Mesenchymal stem cell (in vitro differentiated cells and primary cell): ENCODE measurements at regions not wholly inside any gene's neighbourhood (a gene's known extent, or its start where the extent isn't known, plus 50 kb on each side); places are given as distances from the start of the nearest gene placed in this dataset.

ENCODE experiments used
- DNase-seq: peaks from one replicate; pipeline ENCODE4 v3.0.0-alpha.2; 2013
- H2AFZ ChIP-seq: one replicate; pipeline ENCODE4 v1.6.1; 2013; ENCODE audit warnings: low read depth, mild to moderate bottlenecking, control low read depth, inconsistent platforms, low read length, moderate library complexity
- H2AK5ac ChIP-seq: 2 replicates; pipeline ENCODE4 v1.6.1; 2013; ENCODE audit warnings: low read length, moderate library complexity, mild to moderate bottlenecking, inconsistent platforms; ENCODE audit not compliant: severe bottlenecking
- H2BK120ac ChIP-seq: one replicate; pipeline ENCODE4 v1.6.1; 2013; ENCODE audit warnings: low read depth, mild to moderate bottlenecking, inconsistent platforms, low read length, moderate library complexity
- H2BK12ac ChIP-seq, 2 experiments: one replicate each; pipeline ENCODE4 v1.6.1; 2013; ENCODE audit warnings: inconsistent platforms in 2 of 2, low read length in 2 of 2, mild to moderate bottlenecking in 2 of 2, moderate library complexity in 2 of 2, control low read depth in 1 of 2
- H2BK15ac ChIP-seq: one replicate; pipeline ENCODE4 v1.6.1; 2013; ENCODE audit warnings: mild to moderate bottlenecking, low read depth, inconsistent platforms; ENCODE audit not compliant: poor library complexity, severe bottlenecking
- H2BK5ac ChIP-seq: 2 replicates; pipeline ENCODE4 v1.6.1; 2013; ENCODE audit warnings: low read depth, mild to moderate bottlenecking, low read length, control low read depth, inconsistent platforms; ENCODE audit not compliant: poor library complexity, severe bottlenecking
- H3K14ac ChIP-seq, 2 experiments: one replicate each; pipeline ENCODE4 v1.6.1; 2013; ENCODE audit warnings: inconsistent platforms in 2 of 2, low read length in 2 of 2, control low read depth in 1 of 2, mild to moderate bottlenecking in 1 of 2, moderate library complexity in 1 of 2
- H3K18ac ChIP-seq, 2 experiments: one replicate each; pipeline ENCODE4 v1.6.1; 2013; ENCODE audit warnings: inconsistent platforms in 2 of 2, low read length in 2 of 2, control low read depth in 1 of 2, low read depth in 1 of 2, mild to moderate bottlenecking in 1 of 2
- H3K23ac ChIP-seq, 2 experiments: one replicate each; pipeline ENCODE4 v1.6.1; 2013; ENCODE audit warnings: inconsistent platforms in 2 of 2, low read length in 2 of 2, mild to moderate bottlenecking in 2 of 2, moderate library complexity in 2 of 2, control low read depth in 1 of 2
- H3K27ac ChIP-seq: 2 replicates; pipeline ENCODE4 v1.5.1; 2013; ENCODE audit warnings: mild to moderate bottlenecking, moderate library complexity, low read length, control low read depth, inconsistent platforms; ENCODE audit not compliant: poor library complexity, severe bottlenecking
- H3K27me3 ChIP-seq, 2 experiments: 2 replicates each; pipeline versions ENCODE4 v1.6.1 to v1.7.0; 2013; ENCODE audit warnings: low read length in 2 of 2, mild to moderate bottlenecking in 2 of 2, moderate library complexity in 2 of 2, control low read depth in 1 of 2, inconsistent platforms in 1 of 2; ENCODE audit not compliant: control insufficient read depth in 1 of 2, insufficient read depth in 1 of 2
- H3K36me3 ChIP-seq, 2 experiments: 2 replicates each; pipeline versions ENCODE4 v1.6.1 to v1.7.0; 2013; ENCODE audit warnings: low read length in 2 of 2, control low read depth in 1 of 2, inconsistent platforms in 1 of 2, low read depth in 1 of 2, mild to moderate bottlenecking in 1 of 2; ENCODE audit not compliant: insufficient read depth in 2 of 2, control insufficient read depth in 1 of 2
- H3K4ac ChIP-seq, 2 experiments: one replicate each; pipeline ENCODE4 v1.6.1; 2013; ENCODE audit warnings: inconsistent platforms in 2 of 2, low read length in 2 of 2, mild to moderate bottlenecking in 2 of 2, moderate library complexity in 2 of 2, control low read depth in 1 of 2, low read depth in 1 of 2
- H3K4me1 ChIP-seq: 2 replicates; pipeline ENCODE4 v1.6.1; 2013; ENCODE audit warnings: low read depth, low read length, control low read depth; ENCODE audit not compliant: control insufficient read depth, insufficient read depth
- H3K4me2 ChIP-seq: 2 replicates; pipeline ENCODE4 v1.6.1; 2013; ENCODE audit warnings: low read length, mild to moderate bottlenecking, inconsistent platforms; ENCODE audit not compliant: poor library complexity, severe bottlenecking
- H3K4me3 ChIP-seq, 2 experiments: 2 replicates each; pipeline versions ENCODE4 v1.5.1 to v1.7.0; 2013; ENCODE audit warnings: low read length in 2 of 2, mild to moderate bottlenecking in 2 of 2, control low read depth in 1 of 2, low read depth in 1 of 2; ENCODE audit not compliant: insufficient read depth in 1 of 2
- H3K79me1 ChIP-seq: replicated peaks from 2 replicates; pipeline ENCODE4 v1.6.1; 2013; ENCODE audit warnings: mild to moderate bottlenecking, control low read depth, low read length, inconsistent platforms; ENCODE audit not compliant: poor library complexity, severe bottlenecking
- H3K9ac ChIP-seq: 2 replicates; pipeline ENCODE4 v1.7.0; 2013; ENCODE audit warnings: mild to moderate bottlenecking, low read length, moderate library complexity
- H3K9me3 ChIP-seq: 2 replicates; pipeline ENCODE4 v1.7.0; 2013; ENCODE audit warnings: mild to moderate bottlenecking, low read length; ENCODE audit not compliant: control insufficient read depth
- H4K8ac ChIP-seq: one replicate; pipeline ENCODE4 v1.6.1; 2013; ENCODE audit warnings: inconsistent platforms, mild to moderate bottlenecking, low read length, moderate library complexity
- H4K91ac ChIP-seq: one replicate; pipeline ENCODE4 v1.6.1; 2013; ENCODE audit warnings: mild to moderate bottlenecking, low read length, inconsistent platforms
- WGBS: methylation state at CpG from one replicate; pipeline ENCODE4 v1.1.7; 2013; ENCODE audit warnings: mixed read lengths; 5-methylcytosine and 5-hydroxymethylcytosine counted together

DNA sequence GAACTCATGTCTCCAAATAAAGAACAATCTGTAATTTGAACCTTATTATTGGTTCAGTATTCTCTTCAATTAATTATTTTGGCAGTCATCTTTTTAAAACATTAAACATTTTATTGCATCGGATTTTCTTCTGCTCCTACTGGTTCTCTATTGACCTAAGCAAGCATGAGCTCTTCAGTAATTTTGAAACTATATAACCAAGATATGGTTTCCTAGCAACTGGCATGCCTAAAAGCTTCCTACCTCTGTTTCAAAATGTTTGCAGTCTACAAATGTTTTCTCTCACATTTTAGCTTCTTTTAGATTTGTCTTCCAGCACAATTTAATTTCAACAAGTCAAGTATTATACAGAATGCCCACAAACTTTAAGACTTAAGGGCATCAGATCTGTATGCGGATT is 371.3 kb downstream of the GPM6A start:
- Histone ChIP-seq H2BK120ac (no peak overlapping the region), H3K18ac (no peak overlapping the region), H3K4me1 (no peaks in the 10 kb centered on the region), H3K4me3 (no peak overlapping the region), H4K91ac (no peak overlapping the region), H3K36me3 (no peaks in the 10 kb centered on the region), H3K23ac (no peak overlapping the region), H3K27me3 (no peaks in the 10 kb centered on the region), H3K27ac (no peak overlapping the region), H2AK5ac (no peak overlapping the region), H3K9ac (no peak overlapping the region), H2BK5ac (no peak overlapping the region), H3K4me2 (no peak overlapping the region), H3K14ac (no peak overlapping the region), H2AFZ (no peak overlapping the region), H4K8ac (no peak overlapping the region), H2BK15ac (no peak overlapping the region), H3K9me3 (no peaks in the 10 kb centered on the region), H2BK12ac (no peak overlapping the region), H3K4ac (no peak overlapping the region), H3K79me1 (no peaks in the 10 kb centered on the region)
- WGBS, result 98% methylated on average over 2 of the region's 2 CpGs
- no peak for DNase-seq

DNA sequence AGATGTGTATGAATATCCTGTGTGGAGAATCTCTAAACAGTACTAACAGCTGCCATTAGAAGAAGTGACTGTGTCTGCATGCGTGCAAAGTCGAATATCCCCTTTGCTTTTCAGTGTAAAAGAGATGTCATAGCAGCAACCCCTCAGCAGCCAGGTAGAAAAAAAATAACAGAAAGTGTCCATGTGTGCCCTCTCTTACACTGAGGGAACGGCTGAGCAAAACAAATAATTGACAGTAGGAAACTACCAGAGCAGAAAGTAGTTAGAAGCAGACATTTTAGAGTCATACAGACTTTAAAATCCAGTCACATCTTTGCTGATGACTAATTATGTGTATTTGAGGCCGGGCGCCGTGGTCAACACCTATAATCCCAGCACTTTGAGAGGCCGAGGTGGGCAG is 370.8 kb downstream of the GPM6A start:
- Histone ChIP-seq H3K9ac (no peak overlapping the region), H2AK5ac (no peak overlapping the region)

DNA sequence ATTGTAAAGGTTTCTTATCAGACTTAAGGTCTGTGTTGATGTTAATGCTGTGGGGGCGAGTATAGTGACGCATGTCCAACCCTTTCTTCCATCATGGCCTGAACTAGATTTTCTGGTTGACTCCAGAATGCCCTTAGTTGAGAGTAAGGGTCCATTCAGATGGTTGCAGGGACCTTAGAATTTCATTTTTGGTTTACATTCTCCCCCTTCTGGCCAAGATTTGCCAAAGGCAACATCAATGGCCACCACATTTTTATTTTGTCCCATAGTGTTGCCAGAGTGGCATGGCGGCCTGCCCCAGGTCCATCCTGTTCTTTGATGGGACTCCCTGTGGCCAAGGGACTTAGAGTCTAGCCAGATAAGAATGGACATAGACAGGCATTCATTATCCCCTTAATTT is 368.5 kb downstream of the GPM6A start:
- WGBS, result 77% methylated on average over 2 of the region's 3 CpGs
- Histone ChIP-seq H3K27me3 (no peaks in the 10 kb centered on the region), H4K91ac (no peak overlapping the region)

More for the DNA sequence above, 370.8 kb downstream of the GPM6A start:
- Histone ChIP-seq H3K27ac (no peak overlapping the region), H3K14ac (no peak overlapping the region), H2AFZ (no peak overlapping the region), H3K23ac (no peak overlapping the region), H2BK12ac (no peak overlapping the region), H3K27me3 (no peaks in the 10 kb centered on the region), H3K4me1 (no peaks in the 10 kb centered on the region), H3K4me2 (no peak overlapping the region), H4K91ac (no peak overlapping the region), H3K18ac (no peak overlapping the region), H4K8ac (no peak overlapping the region), H2BK15ac (no peak overlapping the region), H3K4me3 (no peak overlapping the region), H3K79me1 (no peaks in the 10 kb centered on the region), H3K4ac (no peak overlapping the region), H3K9me3 (no peaks in the 10 kb centered on the region), H3K36me3 (no peaks in the 10 kb centered on the region), H2BK5ac (no peak overlapping the region), H2BK120ac (no peak overlapping the region)
- no peak for DNase-seq
- WGBS, result 85% methylated on average over 7 of the region's 7 CpGs

DNA sequence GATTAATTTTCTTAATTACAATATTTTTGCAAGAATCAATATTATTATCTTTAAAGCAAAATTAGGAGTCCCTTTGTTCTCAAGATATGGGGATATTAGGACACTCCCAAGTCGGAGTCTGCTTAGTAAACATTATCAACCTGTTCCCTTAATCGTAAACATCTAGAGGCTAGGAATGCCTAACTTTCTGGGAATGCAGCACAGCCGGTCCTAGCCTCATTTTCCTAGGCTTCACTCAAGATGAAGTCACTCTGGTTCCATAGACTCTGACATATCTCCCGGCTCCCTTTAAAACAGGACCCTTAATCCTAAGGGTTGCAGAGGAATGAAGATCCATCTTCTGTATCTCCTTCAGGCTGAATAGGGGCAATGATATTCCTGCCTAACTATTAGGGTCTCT is 367.6 kb downstream of the GPM6A start:
- Histone ChIP-seq H3K4me3 (no peak overlapping the region), H3K4me1 (no peaks in the 10 kb centered on the region), H3K27me3 (no peaks in the 10 kb centered on the region), H2AFZ (no peak overlapping the region), H2AK5ac (no peak overlapping the region), H3K4ac (no peak overlapping the region), H3K23ac (no peak overlapping the region), H2BK12ac (no peak overlapping the region), H4K91ac (no peak overlapping the region), H3K14ac (no peak overlapping the region), H3K4me2 (no peak overlapping the region), H3K27ac (no peak overlapping the region), H2BK5ac (no peak overlapping the region), H3K79me1 (no peaks in the 10 kb centered on the region), H3K9ac (no peak overlapping the region), H2BK120ac (no peak overlapping the region), H3K36me3 (no peaks in the 10 kb centered on the region), H2BK15ac (no peak overlapping the region), H4K8ac (no peak overlapping the region), H3K9me3 (no peaks in the 10 kb centered on the region), H3K18ac (no peak overlapping the region)
- DNase-seq, result no peak
- WGBS, result 73% methylated on average over 3 of the region's 4 CpGs

More for the DNA sequence above, 368.5 kb downstream of the GPM6A start:
- Histone ChIP-seq H2BK5ac (no peak overlapping the region), H2BK120ac (no peak overlapping the region), H3K4me2 (no peak overlapping the region), H2BK12ac (no peak overlapping the region), H2AFZ (no peak overlapping the region), H3K79me1 (no peaks in the 10 kb centered on the region), H3K4me3 (no peak overlapping the region), H3K9ac (no peak overlapping the region), H3K4ac (no peak overlapping the region), H3K4me1 (no peaks in the 10 kb centered on the region), H3K23ac (no peak overlapping the region), H2AK5ac (no peak overlapping the region), H4K8ac (no peak overlapping the region), H3K27ac (no peak overlapping the region), H2BK15ac (no peak overlapping the region), H3K9me3 (no peaks in the 10 kb centered on the region), H3K18ac (no peak overlapping the region), H3K36me3 (no peaks in the 10 kb centered on the region), H3K14ac (no peak overlapping the region)
- DNase-seq, result no peak
